GM12874 (cell line): ENCODE measurements at regions not wholly inside any gene's neighbourhood (a gene's known extent, or its start where the extent isn't known, plus 50 kb on each side); places are given as distances from the start of the nearest gene placed in this dataset.

ENCODE experiments used
- TF ChIP-seq, protein P1 (sequence below): IDR thresholded peaks from 2 replicates; pipeline ENCODE4 v1.5.1; 2011; ENCODE audit warnings: low read depth, mild to moderate bottlenecking, control low read depth, low read length, moderate library complexity; ENCODE audit not compliant: insufficient read depth

DNA sequence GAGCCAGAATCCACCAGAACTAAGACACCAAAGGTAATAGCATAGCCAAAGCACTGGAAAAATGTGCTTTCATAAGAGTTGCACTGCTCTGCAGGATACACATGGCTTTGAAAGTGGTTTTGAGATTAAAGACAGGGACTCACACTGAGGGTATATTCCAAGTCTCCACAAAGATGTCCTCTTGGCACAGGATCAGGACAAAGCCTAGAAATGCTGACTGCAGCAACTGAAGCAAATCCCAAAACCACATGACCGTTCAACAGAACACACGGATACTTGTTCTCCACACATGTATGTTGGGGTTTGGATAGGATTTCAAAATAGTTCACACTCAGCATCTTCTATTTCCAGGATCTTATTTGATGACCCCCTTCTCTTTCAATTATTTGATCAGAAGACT, 364.3 kb upstream of the HSF2 start:
- TF ChIP-seq, protein P1, sequence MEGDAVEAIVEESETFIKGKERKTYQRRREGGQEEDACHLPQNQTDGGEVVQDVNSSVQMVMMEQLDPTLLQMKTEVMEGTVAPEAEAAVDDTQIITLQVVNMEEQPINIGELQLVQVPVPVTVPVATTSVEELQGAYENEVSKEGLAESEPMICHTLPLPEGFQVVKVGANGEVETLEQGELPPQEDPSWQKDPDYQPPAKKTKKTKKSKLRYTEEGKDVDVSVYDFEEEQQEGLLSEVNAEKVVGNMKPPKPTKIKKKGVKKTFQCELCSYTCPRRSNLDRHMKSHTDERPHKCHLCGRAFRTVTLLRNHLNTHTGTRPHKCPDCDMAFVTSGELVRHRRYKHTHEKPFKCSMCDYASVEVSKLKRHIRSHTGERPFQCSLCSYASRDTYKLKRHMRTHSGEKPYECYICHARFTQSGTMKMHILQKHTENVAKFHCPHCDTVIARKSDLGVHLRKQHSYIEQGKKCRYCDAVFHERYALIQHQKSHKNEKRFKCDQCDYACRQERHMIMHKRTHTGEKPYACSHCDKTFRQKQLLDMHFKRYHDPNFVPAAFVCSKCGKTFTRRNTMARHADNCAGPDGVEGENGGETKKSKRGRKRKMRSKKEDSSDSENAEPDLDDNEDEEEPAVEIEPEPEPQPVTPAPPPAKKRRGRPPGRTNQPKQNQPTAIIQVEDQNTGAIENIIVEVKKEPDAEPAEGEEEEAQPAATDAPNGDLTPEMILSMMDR: no peak

- TF ChIP-seq, protein P1: no peak
Observed at GRCh38 chr6:122040261-122040660, 359.2 kb upstream of the HSF2 start.

DNA sequence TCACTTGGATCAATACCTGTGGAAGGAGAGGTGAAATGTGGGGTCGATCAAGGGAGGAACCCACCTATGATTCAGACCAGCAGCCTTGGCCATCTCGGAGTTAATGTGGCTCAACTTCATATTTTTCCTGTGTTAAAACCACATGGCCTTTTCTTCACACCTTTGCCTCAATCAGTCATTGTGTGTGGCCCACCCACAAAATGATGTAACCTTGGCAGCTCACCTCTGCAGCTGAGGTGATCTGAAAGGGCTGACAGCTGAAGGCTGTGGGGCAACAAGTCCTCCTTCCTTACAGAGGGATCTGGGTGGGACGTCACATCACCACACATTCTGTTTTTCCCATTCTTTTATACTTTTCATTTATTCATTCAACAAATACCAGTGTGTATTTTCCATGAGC, 357.1 kb upstream of the HSF2 start:
- TF ChIP-seq, protein P1: no peak

DNA sequence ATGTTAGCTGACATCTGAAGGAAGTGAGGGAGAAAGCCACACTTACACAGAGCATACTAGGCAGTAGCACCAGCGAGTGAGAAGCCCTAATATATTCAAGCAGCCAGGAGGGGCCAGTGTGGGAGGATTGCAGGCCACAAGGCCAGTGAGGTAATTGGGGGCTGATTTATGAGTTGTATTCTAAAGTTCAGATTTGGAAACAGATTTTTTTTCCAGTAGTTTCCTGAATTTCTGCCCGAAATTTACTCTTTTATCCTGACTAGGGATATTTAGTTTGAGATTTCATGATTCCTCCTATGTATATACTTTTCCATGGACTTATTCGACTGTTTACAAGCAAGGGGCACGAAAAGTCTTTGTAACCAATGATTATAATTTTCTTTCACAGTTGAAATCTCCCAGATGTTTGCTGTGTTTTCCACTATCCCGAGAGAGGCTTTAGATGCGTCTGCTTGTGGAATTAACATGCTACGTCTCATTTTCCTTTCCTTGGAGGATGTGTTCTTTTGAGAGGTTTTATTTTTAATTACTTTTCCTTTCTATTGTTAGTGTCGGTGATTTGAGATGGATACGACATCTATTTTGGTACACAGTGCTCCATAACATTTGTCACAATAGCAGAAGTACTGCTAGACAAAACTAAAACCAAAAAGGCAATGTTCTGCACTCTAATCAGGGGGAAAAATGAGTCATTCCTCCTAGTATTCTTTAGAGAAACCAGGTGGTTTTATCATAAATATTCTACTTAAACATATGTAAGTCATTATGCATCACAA, 356.3 kb upstream of the HSF2 start:
- TF ChIP-seq, protein P1: no peak

DNA sequence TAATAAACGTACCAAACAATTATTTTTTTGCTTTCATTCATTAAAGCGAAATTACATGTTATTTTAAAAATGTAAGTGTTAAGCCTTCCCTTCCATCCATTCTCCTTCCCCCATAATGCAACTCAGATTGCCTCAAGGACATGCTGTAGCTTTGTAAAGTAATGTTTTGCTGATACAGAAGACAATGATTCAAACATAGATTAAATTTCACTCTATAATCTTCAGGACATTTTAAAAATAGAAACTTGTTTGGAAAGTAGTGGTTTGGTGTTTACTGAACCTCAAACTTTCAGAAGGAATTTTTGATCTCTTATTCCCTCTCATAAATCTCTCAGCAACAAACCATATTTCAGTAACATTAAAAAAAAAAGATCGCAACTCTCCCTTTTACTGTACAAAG, 350.9 kb upstream of the HSF2 start:
- TF ChIP-seq, protein P1: no peak

GRCh38 chr6:122049341-122049740, 350.1 kb upstream of the HSF2 start:
- TF ChIP-seq, protein P1: no peak

DNA sequence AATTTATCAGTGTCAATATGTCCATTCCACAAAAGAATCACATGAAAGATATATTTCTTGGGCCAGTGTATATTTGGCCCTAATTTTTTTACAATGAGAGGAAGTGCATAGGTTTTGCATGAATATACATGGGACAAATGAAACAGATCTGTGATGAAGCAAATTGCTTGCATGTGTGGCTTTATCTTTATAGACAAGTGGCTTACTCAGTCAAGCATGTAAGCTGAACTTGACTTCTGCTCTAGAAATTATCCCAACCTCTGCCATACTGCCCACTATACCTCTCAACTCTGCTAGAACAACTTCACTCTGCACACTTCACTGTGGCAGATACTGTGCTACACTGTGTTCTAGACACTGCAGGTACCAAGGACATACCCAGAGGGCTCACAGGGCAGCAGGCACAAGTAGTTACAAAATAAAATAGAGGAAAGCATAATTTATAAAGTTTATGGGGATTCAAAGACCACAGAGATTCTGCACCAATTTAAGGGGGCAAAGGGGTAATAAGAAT, 349.2 kb upstream of the HSF2 start:
- TF ChIP-seq, protein P1: no peak
